BLaER1 treated with 17β-estradiol and CSF1 and Interleukin-3, amounts not matched to agents 10 nM and 100 nM (cell line): ENCODE measurements at regions not wholly inside any gene's neighbourhood (a gene's known extent, or its start where the extent isn't known, plus 50 kb on each side); places are given as distances from the start of the nearest gene placed in this dataset.

Source experiments
- H3K27ac ChIP-seq, 11 experiments: shearing (Covaris generic); formaldehyde crosslinking; 2 replicates each; pipeline ENCODE4 v1.8.1; 2022
- H3K27me3 ChIP-seq, 11 experiments: shearing (Covaris generic); formaldehyde crosslinking; 2 replicates each; pipeline ENCODE4 v1.8.1; 2022
- H3K36me3 ChIP-seq, 11 experiments: shearing (Covaris generic); formaldehyde crosslinking; 2 replicates each; pipeline ENCODE4 v1.8.1; 2022
- H3K4me1 ChIP-seq, 10 experiments: shearing (Covaris generic); formaldehyde crosslinking; 2 replicates each; pipeline ENCODE4 v1.8.1; 2022
- H3K4me2 ChIP-seq, 11 experiments: shearing (Covaris generic); formaldehyde crosslinking; 2 replicates each; pipeline ENCODE4 v1.8.1; 2022
- H3K4me3 ChIP-seq, 10 experiments: shearing (Covaris generic); formaldehyde crosslinking; 2 replicates each; pipeline ENCODE4 v1.8.1; 2022
- H3K9ac ChIP-seq, 11 experiments: shearing (Covaris generic); formaldehyde crosslinking; 2 replicates each; pipeline ENCODE4 v1.8.1; 2022
- H3K9me3 ChIP-seq, 11 experiments: shearing (Covaris generic); formaldehyde crosslinking; replicated peaks in 1 of 11; 2 replicates each; pipeline ENCODE4 v1.8.1; 2022
- H4K20me1 ChIP-seq, 11 experiments: shearing (Covaris generic); formaldehyde crosslinking; 2 replicates each; pipeline ENCODE4 v1.8.1; 2022
- Cebpa-rat ChIP-seq, 11 experiments: shearing (Covaris generic); IDR thresholded peaks; 2 replicates each; pipeline ENCODE4 v1.8.1; 2022

- no peaks in the 10 kb centered on the region for H3K27me3 ChIP-seq
- H3K27ac ChIP-seq = no peak overlapping the region
- no peak overlapping the region for H3K4me2 ChIP-seq
- H3K4me1 ChIP-seq = no peaks in the 10 kb centered on the region
- no peak for TF ChIP-seq Cebpa-rat (IDR thresholded peaks at IDR 0.05)
- no peaks in the 10 kb centered on the region for H3K36me3 ChIP-seq
- no peaks in the 10 kb centered on the region for H4K20me1 ChIP-seq
- no peaks in the 10 kb centered on the region for H3K9me3 ChIP-seq
- no peak overlapping the region for H3K4me3 ChIP-seq
- no peak overlapping the region for H3K9ac ChIP-seq
These were observed 263.5 kb upstream of the CCDC179 start for GRCh38 chr11:23123753-23124152.

GRCh38 chr11:23124249-23124648 is 264.0 kb upstream of the CCDC179 start:
- Histone ChIP-seq H3K4me1 (no peaks in the 10 kb centered on the region), H4K20me1 (no peaks in the 10 kb centered on the region), H3K4me3 (no peak overlapping the region), H3K4me2 (no peak overlapping the region), H3K9ac (no peak overlapping the region), H3K27me3 (no peaks in the 10 kb centered on the region), H3K27ac (no peak overlapping the region), H3K9me3 (no peaks in the 10 kb centered on the region), H3K36me3 (no peaks in the 10 kb centered on the region)
- no peak for TF ChIP-seq Cebpa-rat (IDR thresholded peaks at IDR 0.05)

- H3K27ac ChIP-seq = no peak overlapping the region
- H4K20me1 ChIP-seq = no peaks in the 10 kb centered on the region
- H3K4me1 ChIP-seq = no peaks in the 10 kb centered on the region
- H3K9me3 ChIP-seq = no peaks in the 10 kb centered on the region
- H3K4me3 ChIP-seq = no peak overlapping the region
- no peak overlapping the region for H3K4me2 ChIP-seq
- TF ChIP-seq Cebpa-rat (IDR thresholded peaks at IDR 0.05) = no peak
- no peaks in the 10 kb centered on the region for H3K27me3 ChIP-seq
- H3K36me3 ChIP-seq = no peaks in the 10 kb centered on the region
- no peak overlapping the region for H3K9ac ChIP-seq
These were observed 264.7 kb upstream of the CCDC179 start for GRCh38 chr11:23124996-23125395.

- H3K4me2 ChIP-seq = no peak overlapping the region
- no peak overlapping the region for H3K9ac ChIP-seq
- no peak for TF ChIP-seq Cebpa-rat (IDR thresholded peaks at IDR 0.05)
- H3K36me3 ChIP-seq = no peaks in the 10 kb centered on the region
- H3K4me1 ChIP-seq = no peaks in the 10 kb centered on the region
- no peaks in the 10 kb centered on the region for H4K20me1 ChIP-seq
- no peak overlapping the region for H3K27ac ChIP-seq
- peaks cover 0 to 7% (median 0%) of the 10 kb centered on the region in 11 experiments; a peak in 1 of 22 replicates for H3K9me3 ChIP-seq
- no peaks in the 10 kb centered on the region for H3K27me3 ChIP-seq
- no peak overlapping the region for H3K4me3 ChIP-seq
These were observed 267.4 kb upstream of the CCDC179 start for GRCh38 chr11:23127706-23128105.

- no peaks in the 10 kb centered on the region for H3K27me3 ChIP-seq
- no peak for TF ChIP-seq Cebpa-rat (IDR thresholded peaks at IDR 0.05)
- H3K9ac ChIP-seq = no peak overlapping the region
- peaks cover 0 to 15% (median 3%) of the 10 kb centered on the region in 11 experiments; a peak in 4 of 22 replicates for H3K9me3 ChIP-seq
- H3K4me2 ChIP-seq = no peak overlapping the region
- H3K27ac ChIP-seq = no peak overlapping the region
- no peaks in the 10 kb centered on the region for H3K36me3 ChIP-seq
- no peaks in the 10 kb centered on the region for H4K20me1 ChIP-seq
- H3K4me1 ChIP-seq = no peaks in the 10 kb centered on the region
- no peak overlapping the region for H3K4me3 ChIP-seq
These were observed 274.4 kb upstream of the CCDC179 start for GRCh38 chr11:23134627-23135026.

GRCh38 chr11:23138761-23139160 is 278.5 kb upstream of the CCDC179 start:
- Histone ChIP-seq H4K20me1 (no peaks in the 10 kb centered on the region), H3K4me1 (no peaks in the 10 kb centered on the region), H3K27ac (no peak overlapping the region)

GRCh38 chr11:23143022-23143421 is 282.7 kb upstream of the CCDC179 start:
- Histone ChIP-seq H4K20me1 (no peaks in the 10 kb centered on the region), H3K9me3 (no peaks in the 10 kb centered on the region; a peak in 1 of 22 replicates), H3K4me1 (no peaks in the 10 kb centered on the region), H3K36me3 (no peaks in the 10 kb centered on the region), H3K9ac (no peak overlapping the region), H3K4me3 (no peak overlapping the region), H3K27ac (no peak overlapping the region), H3K4me2 (no peak overlapping the region), H3K27me3 (no peaks in the 10 kb centered on the region)
- no peak for TF ChIP-seq Cebpa-rat (IDR thresholded peaks at IDR 0.05)

More at GRCh38 chr11:23138761-23139160, 278.5 kb upstream of the CCDC179 start:
- Histone ChIP-seq H3K4me3 (no peak overlapping the region), H3K4me2 (no peak overlapping the region), H3K27me3 (no peaks in the 10 kb centered on the region), H3K9me3 (peaks cover 0 to 5% (median 0%) of the 10 kb centered on the region in 11 experiments; a peak in 3 of 22 replicates), H3K36me3 (no peaks in the 10 kb centered on the region), H3K9ac (no peak overlapping the region)
- no peak for TF ChIP-seq Cebpa-rat (IDR thresholded peaks at IDR 0.05)

- H3K4me2 ChIP-seq = no peak overlapping the region
- TF ChIP-seq Cebpa-rat (IDR thresholded peaks at IDR 0.05) = no peak
- no peaks in the 10 kb centered on the region for H3K27me3 ChIP-seq
- H3K4me1 ChIP-seq = no peaks in the 10 kb centered on the region
- no peak overlapping the region for H3K9ac ChIP-seq
- no peaks in the 10 kb centered on the region for H3K9me3 ChIP-seq
- no peaks in the 10 kb centered on the region for H4K20me1 ChIP-seq
- H3K4me3 ChIP-seq = no peak overlapping the region
- no peaks in the 10 kb centered on the region for H3K36me3 ChIP-seq
- H3K27ac ChIP-seq = no peak overlapping the region
These were observed 291.5 kb upstream of the CCDC179 start for GRCh38 chr11:23151819-23152218.

GRCh38 chr11:23155503-23155902 is 295.2 kb upstream of the CCDC179 start:
- no peak for TF ChIP-seq Cebpa-rat (IDR thresholded peaks at IDR 0.05)
- H3K4me2 ChIP-seq = no peak overlapping the region
- H3K36me3 ChIP-seq = no peaks in the 10 kb centered on the region

GRCh38 chr11:23164022-23164421 is 303.7 kb upstream of the CCDC179 start:
- no peak overlapping the region for H3K4me2 ChIP-seq
- no peaks in the 10 kb centered on the region for H3K36me3 ChIP-seq
- H3K27me3 ChIP-seq = no peaks in the 10 kb centered on the region
- H3K4me3 ChIP-seq = no peak overlapping the region
- H3K27ac ChIP-seq = no peak overlapping the region
- no peaks in the 10 kb centered on the region for H4K20me1 ChIP-seq
- no peak for TF ChIP-seq Cebpa-rat (IDR thresholded peaks at IDR 0.05)
- H3K9me3 ChIP-seq = no peaks in the 10 kb centered on the region
- H3K9ac ChIP-seq = no peak overlapping the region
- H3K4me1 ChIP-seq = no peaks in the 10 kb centered on the region

More at GRCh38 chr11:23155503-23155902, 295.2 kb upstream of the CCDC179 start:
- no peaks in the 10 kb centered on the region for H4K20me1 ChIP-seq
- H3K9ac ChIP-seq = no peak overlapping the region
- H3K9me3 ChIP-seq = no peaks in the 10 kb centered on the region
- no peaks in the 10 kb centered on the region for H3K27me3 ChIP-seq
- H3K4me1 ChIP-seq = no peaks in the 10 kb centered on the region
- no peak overlapping the region for H3K27ac ChIP-seq
- H3K4me3 ChIP-seq = no peak overlapping the region
